ENCODE measurements at regions not wholly inside any gene's neighbourhood (a gene's known extent, or its start where the extent isn't known, plus 50 kb on each side); places are given as distances from the start of the nearest gene placed in this dataset.
"Not testable (repeated sequence)": the region's sequence is repeated elsewhere in the genome, so short reads cannot be mapped to it uniquely, and the experiment has no call there.

GRCh38 chr10:8684916-8685315 lies 630.4 kb downstream of the GATA3 start:
- not testable (repeated sequence) for DNase-seq (ENCODE audit: low read depth)

GRCh38 chr10:8688881-8689280 lies 634.4 kb downstream of the GATA3 start:
- DNase-seq (ENCODE audit: low read depth): no peak

DNA sequence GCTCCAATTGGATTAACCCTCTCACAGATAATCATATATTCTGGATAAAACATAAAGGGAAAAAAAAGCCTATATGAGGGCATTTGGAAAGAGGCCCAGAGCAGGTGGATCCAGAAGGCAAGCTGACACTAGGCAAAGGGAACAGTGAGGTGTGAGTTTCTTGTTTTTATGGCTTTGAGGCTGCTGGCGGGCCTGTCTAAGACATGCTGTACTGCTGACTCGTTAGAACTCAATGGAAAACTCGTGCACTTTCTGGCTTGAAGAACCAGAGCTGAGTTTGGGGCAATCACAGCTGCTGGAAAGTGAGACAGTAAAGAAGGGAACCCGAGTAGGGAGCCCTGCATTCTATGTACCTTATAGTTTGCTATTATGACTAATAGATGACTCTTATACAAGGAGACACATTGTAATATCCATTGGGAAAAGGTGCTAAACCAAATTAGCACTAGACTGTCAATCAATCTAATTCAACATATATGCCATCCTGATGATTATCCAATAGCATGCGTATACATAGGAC lies 637.1 kb downstream of the GATA3 start:
- DNase-seq (ENCODE audit: low read depth): no peak

DNA sequence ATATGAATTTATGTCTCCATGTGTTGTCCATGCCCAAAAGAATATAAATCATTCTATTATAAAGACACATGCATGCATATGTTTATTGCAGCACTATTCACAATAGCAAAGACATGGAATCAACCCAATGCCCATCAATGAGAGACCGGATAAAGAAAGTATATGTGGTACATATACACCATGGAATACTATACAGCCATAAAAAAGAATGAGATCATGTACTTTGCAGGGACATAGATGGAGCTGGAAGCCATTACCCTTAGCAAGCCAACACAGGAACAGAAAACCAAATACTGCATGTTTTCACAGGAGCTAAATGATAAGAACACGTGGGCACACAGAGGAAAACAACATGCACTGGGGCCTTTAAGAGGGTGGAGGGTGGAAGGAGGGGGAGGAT lies 639.1 kb downstream of the GATA3 start:
- not testable (repeated sequence) for DNase-seq (ENCODE audit: low read depth)

GRCh38 chr10:8696746-8697145 lies 642.3 kb downstream of the GATA3 start:
- no peak for DNase-seq (ENCODE audit: low read depth)

DNA sequence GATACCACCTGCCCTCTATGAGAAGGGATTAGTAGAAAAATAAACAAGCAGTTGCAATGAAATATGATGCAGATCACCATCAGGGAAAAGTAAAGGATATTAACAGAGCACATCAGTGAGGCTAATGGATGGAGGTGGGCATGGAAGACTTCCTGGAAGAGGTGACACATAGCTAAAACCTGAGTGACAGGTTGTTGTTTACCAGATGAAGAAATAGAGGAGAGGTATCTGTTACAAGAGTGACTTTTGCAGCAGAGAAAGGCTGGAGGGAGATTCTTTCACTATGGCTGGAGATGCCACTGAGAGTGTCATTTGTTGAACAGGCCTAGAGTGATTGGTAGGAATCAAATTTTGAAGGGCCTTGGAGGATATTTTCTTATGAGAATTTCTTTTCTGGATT lies 646.2 kb downstream of the GATA3 start:
- no peak for DNase-seq (ENCODE audit: low read depth)

- no peak for DNase-seq (ENCODE audit: low read depth)
Measured at GRCh38 chr10:8702181-8702580, 647.7 kb downstream of the GATA3 start.

DNA sequence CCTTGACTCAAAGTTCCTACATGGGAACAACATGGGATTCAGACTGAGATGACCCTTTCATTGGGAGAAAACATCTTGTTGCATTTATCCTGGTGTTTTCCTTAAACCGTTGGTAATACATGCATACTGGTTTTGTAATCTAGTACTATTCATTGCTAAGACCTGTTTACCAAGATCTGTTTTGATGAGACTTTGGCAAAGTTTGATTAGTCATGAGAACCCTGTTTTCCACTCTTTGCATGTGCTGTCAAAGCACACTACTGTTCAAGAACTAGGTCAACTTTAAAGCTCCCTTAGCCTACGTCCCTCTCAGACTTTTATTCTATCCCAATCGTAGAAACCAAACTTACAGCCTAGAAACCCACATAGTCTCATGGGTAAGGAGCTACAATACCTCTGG lies 650.9 kb downstream of the GATA3 start:
- DNase-seq (ENCODE audit: low read depth): no peak

- no peak for DNase-seq (ENCODE audit: low read depth)
Measured at GRCh38 chr10:8712656-8713055, 658.2 kb downstream of the GATA3 start.

- DNase-seq (ENCODE audit: low read depth): no peak
Measured at GRCh38 chr10:8719971-8720370, 665.5 kb downstream of the GATA3 start.

DNA sequence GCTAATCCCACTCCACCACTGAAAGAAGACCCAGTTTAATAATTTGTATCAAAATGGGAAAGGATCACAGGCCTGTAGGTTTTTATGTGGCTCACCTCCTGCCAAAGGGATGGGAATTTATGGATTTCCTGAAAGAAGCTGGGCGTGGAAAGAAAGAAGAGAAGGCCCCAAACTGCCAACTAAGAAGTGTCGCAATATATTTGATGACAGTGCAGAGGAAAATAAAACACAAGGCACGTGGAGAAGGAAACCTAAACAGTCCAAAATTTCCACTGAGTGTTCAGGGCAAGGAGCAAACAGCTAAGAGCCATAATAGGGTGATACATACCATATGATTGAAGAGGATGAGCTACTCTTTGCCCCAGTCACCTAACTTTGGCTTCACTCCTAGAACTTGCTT lies 667.2 kb downstream of the GATA3 start:
- DNase-seq (ENCODE audit: low read depth): no peak

GRCh38 chr10:8722835-8723234 lies 668.3 kb downstream of the GATA3 start:
- no peak for DNase-seq (ENCODE audit: low read depth)

- no peak for DNase-seq (ENCODE audit: low read depth)
Measured at GRCh38 chr10:8725343-8725742, 670.9 kb downstream of the GATA3 start.

DNA sequence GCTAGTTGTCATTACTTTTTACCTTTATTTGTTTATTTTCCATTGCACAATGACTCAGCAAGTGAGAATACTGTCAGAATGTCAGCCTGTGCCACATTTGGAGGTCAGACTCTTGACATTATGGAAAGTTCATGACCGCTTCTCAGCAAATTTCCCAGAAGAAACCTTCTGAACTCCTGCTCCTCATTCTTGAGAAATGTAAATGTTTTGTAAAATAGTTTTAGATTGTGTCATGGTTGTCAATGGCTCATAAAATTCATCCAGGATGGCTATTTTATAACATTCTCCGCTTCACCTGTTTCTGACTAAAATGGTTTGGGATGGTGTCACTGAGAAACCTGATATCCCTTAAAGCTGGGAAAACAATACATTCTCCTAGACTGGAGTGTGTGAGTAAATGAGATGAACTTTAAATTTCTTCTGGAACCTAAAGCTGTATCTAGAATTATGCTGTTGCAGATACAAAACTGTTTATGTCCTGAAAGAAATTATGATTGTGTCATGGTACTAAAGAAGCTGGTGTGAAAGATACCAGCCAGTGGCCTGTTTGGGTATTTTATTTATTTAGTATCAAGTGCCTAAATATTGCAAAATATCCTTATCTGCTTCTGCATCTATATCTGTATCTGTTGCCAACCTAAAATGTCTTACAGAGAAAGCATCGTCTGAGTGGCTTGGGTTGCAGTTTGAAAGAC lies 671.7 kb downstream of the GATA3 start:
- DNase-seq (ENCODE audit: low read depth): no peak

- no peak for DNase-seq (ENCODE audit: low read depth)
Measured at GRCh38 chr10:8726779-8727084, 672.2 kb downstream of the GATA3 start.

DNA sequence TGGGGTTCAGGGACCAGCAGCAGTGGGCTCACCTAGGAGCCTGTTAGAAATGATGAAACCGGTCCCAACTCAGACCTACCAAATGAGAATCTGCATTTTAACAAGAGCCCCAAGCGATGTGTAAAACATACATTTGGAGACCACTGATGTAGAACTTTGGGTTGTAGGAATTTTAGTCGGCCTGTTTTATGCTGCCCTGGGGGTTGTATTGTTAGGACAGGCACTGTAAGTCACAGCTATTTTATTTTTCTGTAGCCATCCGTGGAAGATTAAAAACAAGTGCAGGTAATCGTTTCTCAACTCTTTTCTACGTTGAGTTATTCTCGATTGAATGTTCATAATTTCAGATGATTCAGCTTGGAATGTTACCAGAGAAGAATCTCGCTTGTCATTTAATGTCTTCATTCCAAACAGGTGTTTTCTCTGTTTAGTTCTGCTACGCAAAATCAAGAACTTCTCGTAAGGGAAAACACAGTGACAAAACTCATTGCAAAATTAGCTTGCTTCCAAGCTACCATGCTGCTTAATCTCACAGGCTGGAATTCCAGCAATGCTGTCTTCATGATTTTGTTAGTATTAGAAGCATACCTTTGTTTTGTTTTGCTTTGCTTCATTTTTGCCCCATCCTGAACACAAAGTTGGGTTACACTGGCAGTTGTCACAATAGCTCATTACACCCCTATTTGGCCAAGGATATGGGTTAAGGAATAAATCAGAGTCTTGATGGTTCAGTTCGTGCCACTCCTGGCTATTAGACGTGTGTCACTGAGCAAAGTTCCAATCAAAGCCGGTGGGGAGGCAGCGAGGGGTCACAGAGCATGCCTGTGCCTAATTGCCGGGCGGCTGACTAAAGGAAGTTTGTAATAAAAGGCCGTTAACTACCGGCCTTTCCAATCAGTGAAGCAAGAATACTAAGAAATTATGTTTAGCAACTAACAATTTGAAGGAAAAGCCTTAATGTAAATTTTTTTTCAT lies 676.9 kb downstream of the GATA3 start:
- no peak for DNase-seq (ENCODE audit: low read depth)

- DNase-seq (ENCODE audit: low read depth): no peak
Measured at GRCh38 chr10:8738987-8739386, 684.5 kb downstream of the GATA3 start.

- DNase-seq (ENCODE audit: low read depth): no peak
Measured at GRCh38 chr10:8752146-8752843, 697.8 kb downstream of the GATA3 start.

DNA sequence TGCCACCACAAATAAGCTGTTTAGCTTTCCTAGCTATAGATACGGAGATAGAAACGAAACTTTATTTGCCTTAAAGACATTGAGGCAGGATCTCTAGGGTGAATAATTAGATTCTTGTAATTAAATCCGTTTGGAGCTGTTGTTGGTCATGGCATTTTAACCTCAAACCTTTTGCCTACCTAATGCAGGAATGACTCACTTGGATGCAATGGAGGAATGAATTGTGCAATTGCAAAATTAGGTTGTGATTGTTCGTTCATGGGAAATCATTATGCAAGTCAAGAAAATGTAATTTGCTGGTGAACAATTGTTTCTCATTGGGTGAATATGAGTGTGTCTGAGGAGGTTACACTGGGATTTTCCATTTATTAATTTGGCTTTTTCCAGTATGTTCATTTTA lies 703.5 kb downstream of the GATA3 start:
- no peak for DNase-seq (ENCODE audit: low read depth)

DNA sequence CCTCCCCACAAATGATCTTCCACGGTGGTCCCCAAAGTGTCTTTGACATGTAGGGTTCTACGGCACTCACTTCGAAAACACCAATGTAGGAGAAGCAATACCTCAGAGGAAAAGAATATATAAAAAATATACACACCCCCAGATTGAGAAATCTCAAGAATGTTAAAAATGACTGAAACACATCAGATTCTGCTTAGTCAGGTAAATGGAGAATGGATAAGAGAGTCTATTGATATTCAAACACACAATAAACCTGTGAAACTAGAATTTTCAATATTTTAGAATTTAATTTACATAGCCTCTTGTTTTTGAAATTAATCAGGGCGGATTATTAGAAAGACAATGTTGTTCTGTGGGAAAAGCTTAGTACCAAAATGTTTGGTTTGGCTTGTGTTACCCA lies 712.4 kb downstream of the GATA3 start:
- DNase-seq (ENCODE audit: low read depth): no peak

- no peak for DNase-seq (ENCODE audit: low read depth)
Measured at GRCh38 chr10:8767591-8767990, 713.1 kb downstream of the GATA3 start.

DNA sequence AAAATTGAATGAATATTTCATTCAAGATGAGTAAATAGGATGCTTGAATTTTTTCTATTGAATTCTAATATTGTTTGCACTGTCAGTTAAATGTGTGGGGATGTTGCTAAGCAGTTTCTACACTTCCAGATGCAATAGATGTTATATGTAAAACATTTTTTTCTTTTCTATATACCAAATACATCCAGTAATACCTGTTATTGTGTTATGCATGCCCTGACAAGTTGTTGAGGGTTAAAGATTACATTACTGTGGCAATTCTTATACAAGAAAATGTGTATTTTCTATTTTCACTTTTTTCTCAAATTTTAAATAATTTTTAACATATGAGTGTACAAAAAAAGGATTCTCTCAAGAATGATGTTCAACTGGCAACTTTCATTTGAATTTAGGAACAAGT lies 713.9 kb downstream of the GATA3 start:
- DNase-seq (ENCODE audit: low read depth): no peak

Measured in RPMI7951 (cell line).